NCI-H187 (cell line): ENCODE measurements at regions not wholly inside any gene's neighbourhood (a gene's known extent, or its start where the extent isn't known, plus 50 kb on each side); places are given as distances from the start of the nearest gene placed in this dataset.

Experiments
- DNase-seq, 2 experiments: peaks; one replicate each; lab custom pipeline; 2025; lab: John Stamatoyannopoulos, UW

- no peak for DNase-seq
Observed at GRCh38 chr2:167431949-167432348, 543.7 kb downstream of the XIRP2 start.

DNA sequence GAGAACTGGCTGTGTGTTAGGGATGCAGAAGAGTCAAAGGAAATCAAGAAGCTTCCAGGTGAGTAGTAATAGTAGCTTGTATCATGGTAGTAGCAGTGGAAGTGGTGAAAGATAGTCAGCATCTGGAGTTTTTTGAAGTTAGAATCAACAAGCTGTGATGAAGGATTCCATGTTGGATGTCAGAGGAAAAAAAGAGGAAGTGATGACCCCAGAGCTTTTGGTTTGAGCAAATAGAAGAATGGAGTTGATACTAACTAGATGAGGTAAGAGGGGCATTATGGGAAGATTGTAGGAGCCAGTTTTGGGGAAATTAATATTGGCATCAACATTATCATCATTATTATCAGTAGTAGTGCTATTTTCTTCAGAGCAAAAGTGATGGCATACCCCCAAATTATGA, 542.2 kb downstream of the XIRP2 start:
- no peak for DNase-seq

DNA sequence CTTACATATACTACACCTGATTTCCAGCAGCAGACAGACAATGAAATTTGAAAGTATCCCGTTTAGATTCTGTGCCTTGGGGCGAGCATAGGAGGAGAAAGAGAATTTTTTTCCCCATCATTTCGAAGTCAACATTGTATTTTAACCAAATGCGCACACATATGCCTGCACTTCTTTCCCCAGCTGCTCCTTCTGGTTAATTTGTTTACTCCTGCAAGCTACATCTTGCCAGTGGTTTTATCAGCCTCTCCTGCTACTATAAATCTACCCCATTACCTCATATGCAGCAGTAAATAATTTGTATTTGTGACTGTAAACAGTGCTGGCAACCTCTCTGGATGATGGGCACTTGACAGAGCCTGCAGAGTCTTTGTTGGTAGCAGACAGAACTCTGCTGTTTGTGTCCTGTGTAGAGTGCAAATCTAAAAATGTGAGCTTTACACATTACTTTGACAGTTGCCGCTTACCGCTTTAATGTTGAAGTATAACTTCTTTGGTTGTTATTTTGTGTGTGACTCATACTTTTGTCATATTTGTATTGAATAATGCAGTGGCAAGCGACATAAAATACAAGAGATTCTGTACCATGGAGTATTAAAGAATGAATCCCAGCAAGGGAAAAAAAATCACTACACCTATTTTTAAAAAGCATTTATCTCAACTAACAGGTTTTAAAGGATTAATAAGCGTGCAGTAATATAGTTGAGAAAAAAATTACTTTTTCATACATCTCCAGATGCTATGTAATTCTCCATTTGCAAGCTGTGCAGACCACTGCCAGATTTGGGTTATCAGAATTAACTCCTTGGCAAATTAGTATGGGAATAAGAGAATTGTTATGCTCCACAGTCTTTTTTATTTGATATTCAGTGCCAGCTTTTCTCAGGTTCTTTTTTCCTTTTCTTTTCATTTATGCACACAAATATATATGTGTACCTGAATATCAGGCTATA, 536.8 kb downstream of the XIRP2 start:
- DNase-seq, result no peak

GRCh38 chr2:167424221-167424620, 535.9 kb downstream of the XIRP2 start:
- no peak for DNase-seq

GRCh38 chr2:167423731-167424130, 535.5 kb downstream of the XIRP2 start:
- no peak for DNase-seq

- no peak for DNase-seq
Observed at GRCh38 chr2:167420211-167420610, 531.9 kb downstream of the XIRP2 start.

GRCh38 chr2:167415068-167415467, 526.8 kb downstream of the XIRP2 start:
- DNase-seq, result no peak

- no peak for DNase-seq
Observed at GRCh38 chr2:167411367-167411766, 523.1 kb downstream of the XIRP2 start.

DNA sequence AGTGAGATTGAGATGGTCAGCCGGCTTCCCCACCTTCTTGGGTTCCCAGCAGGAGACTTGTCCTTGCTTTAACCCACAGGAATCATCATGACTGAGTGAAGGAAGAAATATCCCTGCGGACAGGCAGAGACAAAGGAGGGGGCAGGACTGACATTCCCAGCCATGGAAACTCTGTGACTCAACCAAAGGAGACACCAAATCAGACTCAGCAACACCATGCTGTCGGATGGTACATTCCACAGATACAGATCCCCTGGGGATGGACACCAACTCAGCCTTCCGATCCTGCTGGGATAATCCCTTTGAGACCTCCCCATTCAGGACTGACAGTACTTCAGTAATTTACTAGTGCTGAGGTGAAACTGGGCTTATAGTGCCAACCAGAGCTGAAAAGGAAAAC, 518.3 kb downstream of the XIRP2 start:
- no peak for DNase-seq

DNA sequence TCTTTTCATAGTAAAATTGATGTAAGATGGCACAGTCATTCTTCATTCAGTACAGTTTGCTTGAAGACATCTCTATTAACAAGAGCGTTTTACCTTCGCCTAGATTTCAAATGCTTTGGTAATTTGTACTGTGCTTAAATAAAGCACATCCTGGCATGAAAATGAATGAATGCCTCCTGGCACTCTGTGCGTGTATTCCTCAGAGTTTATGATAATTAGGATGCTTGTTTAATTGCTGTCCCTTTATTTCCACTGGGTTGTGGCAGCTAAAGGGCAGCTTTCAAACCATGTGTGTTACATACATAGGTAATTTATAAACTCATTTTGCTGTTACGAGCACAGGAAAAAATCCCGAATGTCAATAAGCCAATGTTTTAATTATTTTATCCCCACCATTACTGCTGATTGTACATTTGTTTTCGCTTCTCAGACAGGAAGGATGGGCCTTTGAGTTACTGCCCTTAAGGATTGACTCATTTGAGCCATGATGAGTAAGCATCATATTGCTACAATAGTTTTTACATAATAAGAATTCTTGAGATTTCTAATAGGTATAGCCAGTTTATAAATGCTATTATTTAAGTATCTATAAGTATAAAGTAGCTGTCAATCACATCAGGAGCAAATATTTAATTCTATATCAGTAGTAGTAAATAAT, 516.5 kb downstream of the XIRP2 start:
- no peak for DNase-seq

DNA sequence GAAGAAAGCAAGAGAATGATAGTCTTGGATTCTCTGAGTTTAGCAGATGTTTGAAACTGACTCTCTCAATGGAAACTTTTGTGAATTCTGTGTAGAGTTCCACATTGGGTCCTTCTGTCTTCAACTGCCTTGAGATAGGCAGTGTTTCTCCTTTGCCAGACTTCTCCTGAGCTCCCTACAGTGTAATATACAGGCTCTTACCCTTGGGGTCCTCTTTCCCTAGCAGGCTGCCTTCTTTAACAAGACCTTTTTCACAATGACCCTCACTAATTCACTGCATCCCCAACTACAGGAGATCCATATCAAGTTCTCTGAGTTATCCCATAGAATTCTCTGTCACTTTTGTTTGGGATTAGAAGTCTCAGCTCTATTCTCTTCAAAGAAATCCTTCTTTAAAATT, 513.0 kb downstream of the XIRP2 start:
- DNase-seq, result no peak

- no peak for DNase-seq
Observed at GRCh38 chr2:167400546-167400945, 512.3 kb downstream of the XIRP2 start.

DNA sequence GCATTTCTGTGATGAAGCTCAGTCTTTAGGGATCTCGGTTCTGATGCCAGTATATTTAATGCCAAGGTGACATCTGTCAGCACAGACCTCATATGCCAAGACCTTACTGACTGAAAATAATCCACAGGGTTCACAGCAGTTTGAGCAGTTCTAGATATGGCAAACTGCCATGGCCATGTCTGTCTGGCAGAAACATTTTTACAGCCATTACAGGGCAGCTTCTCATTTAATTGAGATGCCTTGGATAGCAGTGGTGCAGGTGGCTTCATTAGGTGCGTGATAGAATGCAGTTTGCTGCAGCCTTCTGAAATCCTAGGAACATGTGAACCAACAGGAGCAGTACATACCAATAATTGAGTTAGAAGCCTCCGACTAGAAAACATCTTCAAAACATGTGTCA, 510.6 kb downstream of the XIRP2 start:
- DNase-seq, result no peak

- no peak for DNase-seq
Observed at GRCh38 chr2:167388901-167389300, 500.6 kb downstream of the XIRP2 start.

- DNase-seq, result no peak
Observed at GRCh38 chr2:167388497-167388896, 500.2 kb downstream of the XIRP2 start.

DNA sequence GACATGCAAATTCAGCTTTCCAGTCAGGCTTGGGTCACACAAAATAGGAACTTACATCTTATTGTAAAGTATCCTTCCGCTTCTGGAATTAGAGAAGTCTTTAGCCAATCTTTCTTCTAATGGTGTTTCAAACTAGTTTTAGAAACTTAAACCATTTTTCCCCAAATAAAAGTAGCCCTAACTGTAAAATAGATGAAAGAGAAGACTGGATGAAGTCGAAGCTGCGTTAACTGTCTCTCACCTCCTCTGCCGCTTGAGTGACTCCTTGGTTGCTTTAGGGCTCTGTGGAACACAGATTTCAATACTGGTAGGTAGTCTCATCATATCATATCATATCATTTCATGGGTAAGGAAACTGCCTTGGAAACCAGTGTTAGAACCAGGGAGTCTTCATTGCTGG, 498.4 kb downstream of the XIRP2 start:
- no peak for DNase-seq

DNA sequence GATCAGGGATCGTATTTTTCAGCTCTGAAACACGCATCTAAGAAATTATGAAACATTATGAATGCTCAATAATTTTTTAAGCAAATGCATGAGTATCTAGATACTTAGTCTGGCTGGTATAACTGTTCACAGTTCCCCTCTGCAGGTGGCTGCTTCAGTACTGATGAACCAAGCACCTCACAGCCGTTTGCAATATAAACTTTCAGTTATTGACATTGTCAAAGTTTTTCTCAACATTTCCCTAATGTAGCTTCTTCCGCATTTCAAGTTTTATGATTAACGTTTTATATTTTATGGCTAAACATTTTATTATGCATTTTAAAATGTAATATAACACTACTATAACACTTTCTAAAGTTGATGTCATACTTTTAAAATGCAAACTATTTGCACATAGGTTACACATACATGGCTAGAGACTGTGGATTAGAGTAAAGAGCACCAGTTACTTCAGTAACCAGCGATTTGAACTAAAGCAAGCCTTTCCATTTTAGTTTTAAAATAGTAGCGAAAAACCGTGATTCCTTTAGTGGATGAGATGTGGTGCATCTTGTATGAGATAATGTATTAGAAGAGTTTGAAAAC, 495.4 kb downstream of the XIRP2 start:
- DNase-seq, result no peak

GRCh38 chr2:167381349-167381748, 493.1 kb downstream of the XIRP2 start:
- no peak for DNase-seq

GRCh38 chr2:167380555-167380954, 492.3 kb downstream of the XIRP2 start:
- DNase-seq, result no peak

- no peak for DNase-seq
Observed at GRCh38 chr2:167380094-167380493, 491.8 kb downstream of the XIRP2 start.

DNA sequence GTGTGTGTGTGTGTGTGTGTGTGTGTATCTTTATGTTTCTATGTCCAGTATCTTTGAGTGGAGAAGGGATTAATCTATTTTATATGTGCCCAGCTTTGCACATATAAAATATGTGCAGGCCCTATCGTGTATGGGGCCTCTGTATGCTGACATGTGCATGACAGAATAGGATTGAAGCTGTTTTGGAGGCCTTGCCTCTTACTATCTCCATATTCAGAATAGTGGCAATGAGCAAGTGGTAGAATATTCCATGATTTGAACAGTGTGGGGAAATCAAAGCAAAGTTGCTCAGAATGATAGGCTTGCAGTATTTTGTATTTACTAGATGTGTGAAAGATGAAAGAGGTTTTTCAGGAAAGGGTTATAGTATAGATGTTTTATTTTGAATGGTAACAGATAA, 480.8 kb downstream of the XIRP2 start:
- no peak for DNase-seq

DNA sequence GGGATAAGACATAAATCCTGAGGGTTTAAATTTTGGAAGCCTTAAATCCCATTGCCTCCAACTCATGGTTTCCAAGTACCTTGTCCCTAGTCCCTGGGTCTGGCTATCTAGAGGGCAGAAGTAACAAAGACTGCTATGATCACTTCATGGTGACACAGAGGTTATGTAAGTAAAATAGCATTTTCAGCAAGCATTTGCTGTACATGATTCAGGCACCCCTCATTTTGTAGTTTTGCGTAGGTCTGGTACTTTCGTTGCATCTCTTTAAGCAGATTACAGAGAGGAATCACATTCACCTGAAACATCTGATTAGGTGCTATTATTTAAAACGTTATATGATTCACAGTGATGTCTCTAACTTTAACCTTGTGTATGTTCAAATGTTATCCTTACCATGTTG, 480.1 kb downstream of the XIRP2 start:
- DNase-seq, result no peak

GRCh38 chr2:167365216-167365615, 476.9 kb downstream of the XIRP2 start:
- DNase-seq, result no peak
